SK-N-SH treated with all-trans-retinoic acid at 6 μM for 48 hours (cell line): ENCODE measurements at regions not wholly inside any gene's neighbourhood (a gene's known extent, or its start where the extent isn't known, plus 50 kb on each side); places are given as distances from the start of the nearest gene placed in this dataset.

ENCODE experiments used
- ARNTL ChIP-seq: fragments of 450-650 bp; formaldehyde crosslinking; IDR thresholded peaks from 2 replicates; pipeline ENCODE4 v1.5.0; 2020; ENCODE audit warnings: low read depth, mild to moderate bottlenecking, moderate library complexity, borderline replicate concordance
- CSDC2 ChIP-seq: fragments of 250-450 bp; sonication (Bioruptor Pico); IDR thresholded peaks from 2 replicates; pipeline ENCODE4 v1.5.0; 2020; ENCODE audit warnings: mild to moderate bottlenecking, moderate library complexity
- ZFP3 ChIP-seq: fragments of 250-450 bp; sonication (Bioruptor Pico); IDR thresholded peaks from 2 replicates; pipeline ENCODE4 v1.5.0; 2020; ENCODE audit warnings: mild to moderate bottlenecking, moderate library complexity
- ZNF8 ChIP-seq: fragments of 450-650 bp; formaldehyde crosslinking; IDR thresholded peaks from 2 replicates; pipeline ENCODE4 v1.5.0; 2020; ENCODE audit warnings: mild to moderate bottlenecking, moderate library complexity
- TF ChIP-seq, protein P1 (sequence below): fragments of 250-450 bp; sonication (Bioruptor Pico); IDR thresholded peaks from 2 replicates; pipeline ENCODE4 v1.8.0; 2020; ENCODE audit warnings: mild to moderate bottlenecking, moderate library complexity, borderline replicate concordance

DNA sequence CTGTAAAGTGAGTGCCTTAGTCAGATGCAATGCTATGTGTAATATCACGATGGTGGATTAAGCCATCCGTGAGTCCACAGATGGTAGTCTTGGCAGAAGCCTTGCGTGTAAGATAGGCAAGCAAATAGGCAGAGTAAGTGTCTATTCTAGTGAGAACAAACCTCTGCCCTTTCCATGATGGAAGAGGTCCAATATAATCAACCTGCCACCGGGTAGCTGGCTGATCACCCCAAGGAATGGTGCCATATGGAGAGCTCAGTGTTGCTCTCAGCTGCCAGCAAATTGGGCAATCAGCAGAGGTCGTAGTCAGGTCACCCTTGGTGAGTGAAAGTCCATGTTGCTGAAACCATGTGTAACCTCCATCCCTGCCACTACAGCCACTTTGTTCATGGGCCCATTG lies 371.2 kb upstream of the LRFN5 start:
- TF ChIP-seq ZFP3 (no peak), CSDC2 (CRISPR knock-in tag) (no peak), ARNTL (CRISPR knock-in tag) (no peak), ZNF8 (no peak)
- TF ChIP-seq, protein P1, sequence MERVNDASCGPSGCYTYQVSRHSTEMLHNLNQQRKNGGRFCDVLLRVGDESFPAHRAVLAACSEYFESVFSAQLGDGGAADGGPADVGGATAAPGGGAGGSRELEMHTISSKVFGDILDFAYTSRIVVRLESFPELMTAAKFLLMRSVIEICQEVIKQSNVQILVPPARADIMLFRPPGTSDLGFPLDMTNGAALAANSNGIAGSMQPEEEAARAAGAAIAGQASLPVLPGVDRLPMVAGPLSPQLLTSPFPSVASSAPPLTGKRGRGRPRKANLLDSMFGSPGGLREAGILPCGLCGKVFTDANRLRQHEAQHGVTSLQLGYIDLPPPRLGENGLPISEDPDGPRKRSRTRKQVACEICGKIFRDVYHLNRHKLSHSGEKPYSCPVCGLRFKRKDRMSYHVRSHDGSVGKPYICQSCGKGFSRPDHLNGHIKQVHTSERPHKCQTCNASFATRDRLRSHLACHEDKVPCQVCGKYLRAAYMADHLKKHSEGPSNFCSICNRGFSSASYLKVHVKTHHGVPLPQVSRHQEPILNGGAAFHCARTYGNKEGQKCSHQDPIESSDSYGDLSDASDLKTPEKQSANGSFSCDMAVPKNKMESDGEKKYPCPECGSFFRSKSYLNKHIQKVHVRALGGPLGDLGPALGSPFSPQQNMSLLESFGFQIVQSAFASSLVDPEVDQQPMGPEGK = no peak
